GM12878 (cell line): ENCODE measurements at regions not wholly inside any gene's neighbourhood (a gene's known extent, or its start where the extent isn't known, plus 50 kb on each side); places are given as distances from the start of the nearest gene placed in this dataset.

Experiments
- CEBPB ChIP-seq, 2 experiments: fragments of 150-350 bp in 1 of 2; IDR thresholded peaks; 2 replicates each; pipeline ENCODE4 v1.6.1; 2012 to 2014; ENCODE audit warnings: low read depth in 2 of 2, low read length in 2 of 2, borderline replicate concordance in 1 of 2, inconsistent platforms in 1 of 2
- CTCF ChIP-seq, 3 experiments: IDR thresholded peaks in 2 of 3; conservative IDR thresholded peaks in 1 of 3; 2 replicates each; pipeline ENCODE4 v1.5.1; 2011; ENCODE audit warnings: low read depth in 3 of 3, low read length in 3 of 3, mild to moderate bottlenecking in 3 of 3, control low read depth in 2 of 3, moderate library complexity in 2 of 3, inconsistent platforms in 1 of 3, mixed read lengths in 1 of 3; ENCODE audit not compliant: control insufficient read depth in 2 of 3, insufficient read depth in 1 of 3; ENCODE audit errors: extremely low read depth in 1 of 3
- EP300 ChIP-seq, 2 experiments: fragments of 150-350 bp in 1 of 2; IDR thresholded peaks; 2 replicates each; pipeline ENCODE4 v1.6.1; 2011 to 2012; ENCODE audit warnings: low read depth in 2 of 2, low read length in 2 of 2, borderline replicate concordance in 1 of 2, improper control_type of control experiment in 1 of 2, inconsistent platforms in 1 of 2; ENCODE audit not compliant: control insufficient read depth in 1 of 2
- MEF2A ChIP-seq: IDR thresholded peaks from 2 replicates; pipeline ENCODE4 v1.6.1; 2011; ENCODE audit warnings: low read depth, mild to moderate bottlenecking, low read length, moderate library complexity; ENCODE audit not compliant: insufficient read depth
- POLR2A ChIP-seq: IDR thresholded peaks from 2 replicates; pipeline ENCODE4 v1.6.1; 2011; ENCODE audit warnings: low read depth, mild to moderate bottlenecking, low read length
- RB1 ChIP-seq: fragments of 450-650 bp; formaldehyde crosslinking; IDR thresholded peaks from 2 replicates; pipeline ENCODE4 v1.6.1; 2017; ENCODE audit warnings: mild to moderate bottlenecking, borderline replicate concordance
- SREBF2 ChIP-seq: IDR thresholded peaks from 2 replicates; pipeline ENCODE4 v1.6.1; 2012; ENCODE audit warnings: mild to moderate bottlenecking, low read length
- TAF1 ChIP-seq: IDR thresholded peaks from 2 replicates; pipeline ENCODE4 v1.6.1; 2011; ENCODE audit warnings: mild to moderate bottlenecking, low read depth, low read length, borderline replicate concordance
- TF ChIP-seq, protein P1 (sequence below): IDR thresholded peaks from 2 replicates; pipeline ENCODE4 v1.6.1; 2011; ENCODE audit warnings: borderline replicate concordance, low read depth, mild to moderate bottlenecking, moderate library complexity, mixed read lengths, low read length; ENCODE audit not compliant: insufficient read depth; ENCODE audit errors: extremely low read length

DNA sequence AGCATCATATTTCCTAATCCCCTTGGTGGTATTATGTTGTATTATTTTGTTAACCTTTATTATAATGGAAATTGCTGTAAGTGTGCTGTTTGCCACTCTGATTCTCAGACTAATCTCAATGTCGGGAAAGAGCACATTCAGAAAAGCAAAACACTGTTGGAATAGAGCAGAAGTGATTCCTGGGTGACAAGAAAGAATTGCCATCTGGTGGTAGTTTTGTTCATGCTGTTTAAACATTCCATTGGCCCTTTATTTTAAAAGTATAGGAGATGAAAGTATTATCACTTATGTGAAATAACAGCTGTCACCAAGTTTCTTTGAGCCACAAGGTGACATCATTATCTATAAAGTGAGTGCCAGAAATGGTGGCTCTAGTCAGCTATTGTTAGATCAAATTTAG, 301.3 kb upstream of the SGCD start:
- TF ChIP-seq CTCF (IDR thresholded peaks at IDR 0.05 in 2 of 3, conservative IDR thresholded peaks at IDR 0.05 in 1 of 3; ENCODE audit: control insufficient read depth in 2 of 3, extremely low read depth in 1 of 3, insufficient read depth in 1 of 3, low read depth in 3 of 3, low read length in 3 of 3) (no peak), SREBF2 (no peak), CEBPB (IDR thresholded peaks at IDR 0.05; ENCODE audit: borderline replicate concordance in 1 of 2, low read depth in 2 of 2, low read length in 2 of 2) (no peak), MEF2A (no peak), TAF1 (no peak), POLR2A (no peak), RB1 (no peak), EP300 (IDR thresholded peaks at IDR 0.05; ENCODE audit: borderline replicate concordance in 1 of 2, control insufficient read depth in 1 of 2, low read depth in 2 of 2, low read length in 2 of 2) (no peak)
- TF ChIP-seq, protein P1, sequence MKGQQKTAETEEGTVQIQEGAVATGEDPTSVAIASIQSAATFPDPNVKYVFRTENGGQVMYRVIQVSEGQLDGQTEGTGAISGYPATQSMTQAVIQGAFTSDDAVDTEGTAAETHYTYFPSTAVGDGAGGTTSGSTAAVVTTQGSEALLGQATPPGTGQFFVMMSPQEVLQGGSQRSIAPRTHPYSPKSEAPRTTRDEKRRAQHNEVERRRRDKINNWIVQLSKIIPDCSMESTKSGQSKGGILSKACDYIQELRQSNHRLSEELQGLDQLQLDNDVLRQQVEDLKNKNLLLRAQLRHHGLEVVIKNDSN = no peak
